OCI-LY3 (cell line): ENCODE measurements at regions not wholly inside any gene's neighbourhood (a gene's known extent, or its start where the extent isn't known, plus 50 kb on each side); places are given as distances from the start of the nearest gene placed in this dataset.

Experiments used
- H2AFZ ChIP-seq: fragments of 200-600, 300-600 bp; shearing (Covaris generic); 2 replicates; pipeline ENCODE4 v1.6.0; 2014; ENCODE audit warnings: antibody characterized with exemption, low read depth, low read length
- H3K27ac ChIP-seq: fragments of 200-600, 300-600 bp; sonication (generic); 2 replicates; pipeline ENCODE4 v1.5.1; 2014; ENCODE audit warnings: mild to moderate bottlenecking, low read length, moderate library complexity, mixed read lengths
- H3K27me3 ChIP-seq: fragments of 200-600, 300-600 bp; sonication (generic); 2 replicates; pipeline ENCODE4 v1.6.1; 2014; ENCODE audit warnings: low read depth, low read length, mixed read lengths
- H3K36me3 ChIP-seq: fragments of 200-600, 300-600 bp; sonication (generic); replicated peaks from 2 replicates; pipeline ENCODE3; 2014; ENCODE audit warnings: low read depth, low read length, mixed read lengths
- H3K4me1 ChIP-seq: fragments of 300-600, 200-600 bp; sonication (generic); 2 replicates; pipeline ENCODE4 v1.6.1; 2014; ENCODE audit warnings: low read length, mixed read lengths
- H3K4me2 ChIP-seq: fragments of 200-600, 300-600 bp; sonication (generic); 2 replicates; pipeline ENCODE4 v1.6.1; 2014; ENCODE audit warnings: low read length, mixed read lengths
- H3K4me3 ChIP-seq: fragments of 300-600, 200-600 bp; sonication (generic); 2 replicates; pipeline ENCODE4 v1.5.1; 2014; ENCODE audit warnings: antibody characterized with exemption, mild to moderate bottlenecking, low read length, moderate library complexity
- H3K79me2 ChIP-seq: fragments of 300-600, 200-600 bp; shearing (Covaris generic); 2 replicates; pipeline ENCODE4 v1.6.1; 2014; ENCODE audit warnings: mild to moderate bottlenecking, low read length, mixed read lengths
- H3K9ac ChIP-seq: fragments of 300-600, 200-600 bp; shearing (Covaris generic); 2 replicates; pipeline ENCODE4 v1.6.0; 2014; ENCODE audit warnings: mild to moderate bottlenecking, low read length, moderate library complexity
- H3K9me3 ChIP-seq: fragments of 200-600, 300-600 bp; shearing (Covaris generic); 2 replicates; pipeline ENCODE4 v1.6.1; 2014; ENCODE audit warnings: low read length, mixed read lengths; ENCODE audit not compliant: insufficient read depth
- H4K20me1 ChIP-seq: fragments of 200-600, 300-600 bp; sonication (generic); 2 replicates; pipeline ENCODE4 v1.6.1; 2016; ENCODE audit warnings: low read length, mixed read lengths; ENCODE audit not compliant: insufficient read depth
- CTCF ChIP-seq: fragments of 200-600, 300-600 bp; sonication (generic); IDR thresholded peaks from 2 replicates; pipeline ENCODE4 v1.5.1; 2014; ENCODE audit warnings: antibody characterized with exemption, low read length, low read depth
- EZH2phosphoT487 ChIP-seq: fragments of 200-600 bp; shearing (Covaris generic); IDR thresholded peaks from 2 replicates; pipeline ENCODE4 v1.6.1; 2018; ENCODE audit warnings: antibody characterized with exemption, mixed run types, low read depth

- Histone ChIP-seq H3K4me3 (no peak overlapping the region), H4K20me1 (no peaks in the 10 kb centered on the region), H3K9me3 (no peaks in the 10 kb centered on the region), H3K79me2 (no peaks in the 10 kb centered on the region), H3K27me3 (no peaks in the 10 kb centered on the region), H3K4me1 (no peaks in the 10 kb centered on the region), H3K4me2 (no peak overlapping the region), H3K36me3 (no peaks in the 10 kb centered on the region), H2AFZ (no peak overlapping the region), H3K9ac (no peak overlapping the region), H3K27ac (no peak overlapping the region)
- TF ChIP-seq EZH2phosphoT487 (no peak), CTCF (no peak)
Measured at GRCh38 chr9:118302721-118303120, 598.5 kb downstream of the TLR4 start.

- Histone ChIP-seq H2AFZ (no peak overlapping the region), H4K20me1 (no peaks in the 10 kb centered on the region), H3K4me1 (no peaks in the 10 kb centered on the region), H3K79me2 (no peaks in the 10 kb centered on the region), H3K27ac (no peak overlapping the region), H3K4me3 (no peak overlapping the region), H3K4me2 (no peak overlapping the region), H3K36me3 (no peaks in the 10 kb centered on the region), H3K9ac (no peak overlapping the region), H3K9me3 (no peaks in the 10 kb centered on the region), H3K27me3 (no peaks in the 10 kb centered on the region)
- no peak for TF ChIP-seq EZH2phosphoT487
- TF ChIP-seq CTCF, result no peak
Measured at GRCh38 chr9:118303216-118303615, 599.0 kb downstream of the TLR4 start.

- Histone ChIP-seq H3K4me2 (no peak overlapping the region), H3K79me2 (no peaks in the 10 kb centered on the region), H3K36me3 (no peaks in the 10 kb centered on the region), H3K4me1 (no peaks in the 10 kb centered on the region), H2AFZ (no peak overlapping the region), H3K27me3 (no peaks in the 10 kb centered on the region), H3K9me3 (no peaks in the 10 kb centered on the region), H3K27ac (no peak overlapping the region), H4K20me1 (no peaks in the 10 kb centered on the region), H3K9ac (no peak overlapping the region), H3K4me3 (no peak overlapping the region)
- no peak for TF ChIP-seq CTCF
- TF ChIP-seq EZH2phosphoT487, result no peak
Measured at GRCh38 chr9:118305331-118305730, 601.1 kb downstream of the TLR4 start.

- no peaks in the 10 kb centered on the region for H4K20me1 ChIP-seq
- H3K27ac ChIP-seq, result no peak overlapping the region
- no peaks in the 10 kb centered on the region for H3K36me3 ChIP-seq
- no peaks in the 10 kb centered on the region for H3K27me3 ChIP-seq
- no peaks in the 10 kb centered on the region for H3K9me3 ChIP-seq
- H3K4me3 ChIP-seq, result no peak overlapping the region
- no peak overlapping the region for H2AFZ ChIP-seq
- no peak overlapping the region for H3K9ac ChIP-seq
- H3K4me1 ChIP-seq, result no peaks in the 10 kb centered on the region
- TF ChIP-seq CTCF, result no peak
- TF ChIP-seq EZH2phosphoT487, result no peak
- no peak overlapping the region for H3K4me2 ChIP-seq
- H3K79me2 ChIP-seq, result no peaks in the 10 kb centered on the region
Measured at GRCh38 chr9:118306801-118307200, 602.6 kb downstream of the TLR4 start.
